ENCODE measurements at regions not wholly inside any gene's neighbourhood (a gene's known extent, or its start where the extent isn't known, plus 50 kb on each side); places are given as distances from the start of the nearest gene placed in this dataset.
"Not testable (repeated sequence)": the region's sequence is repeated elsewhere in the genome, so short reads cannot be mapped to it uniquely, and the experiment has no call there.

GRCh38 chr12:63445224-63445880 lies 222.9 kb downstream of the DPY19L2 start:
- CTCF ChIA-PET, result no interaction called here
- H3K36me3 Mint-ChIP-seq (ENCODE audit: insufficient read depth, unreplicated experiment), result no peaks in the 10 kb centered on the region
- intact Hi-C loops (cut with micrococcal nuclease; ENCODE audit: unreplicated experiment), result no loop called here
- DNase-seq, result no peak
- H3K9me3 ChIP-seq, result no peaks in the 10 kb centered on the region
- H3K4me3 ChIP-seq (ENCODE audit: low read depth, low read length), result no peak overlapping the region
- no peak overlapping the region for H3K4me3 Mint-ChIP-seq (ENCODE audit: unreplicated experiment)
- H3K27ac Mint-ChIP-seq (ENCODE audit: unreplicated experiment), result no peak overlapping the region
- H3K9me3 Mint-ChIP-seq (ENCODE audit: unreplicated experiment), result no peaks in the 10 kb centered on the region
- TF ChIP-seq, protein P1, sequence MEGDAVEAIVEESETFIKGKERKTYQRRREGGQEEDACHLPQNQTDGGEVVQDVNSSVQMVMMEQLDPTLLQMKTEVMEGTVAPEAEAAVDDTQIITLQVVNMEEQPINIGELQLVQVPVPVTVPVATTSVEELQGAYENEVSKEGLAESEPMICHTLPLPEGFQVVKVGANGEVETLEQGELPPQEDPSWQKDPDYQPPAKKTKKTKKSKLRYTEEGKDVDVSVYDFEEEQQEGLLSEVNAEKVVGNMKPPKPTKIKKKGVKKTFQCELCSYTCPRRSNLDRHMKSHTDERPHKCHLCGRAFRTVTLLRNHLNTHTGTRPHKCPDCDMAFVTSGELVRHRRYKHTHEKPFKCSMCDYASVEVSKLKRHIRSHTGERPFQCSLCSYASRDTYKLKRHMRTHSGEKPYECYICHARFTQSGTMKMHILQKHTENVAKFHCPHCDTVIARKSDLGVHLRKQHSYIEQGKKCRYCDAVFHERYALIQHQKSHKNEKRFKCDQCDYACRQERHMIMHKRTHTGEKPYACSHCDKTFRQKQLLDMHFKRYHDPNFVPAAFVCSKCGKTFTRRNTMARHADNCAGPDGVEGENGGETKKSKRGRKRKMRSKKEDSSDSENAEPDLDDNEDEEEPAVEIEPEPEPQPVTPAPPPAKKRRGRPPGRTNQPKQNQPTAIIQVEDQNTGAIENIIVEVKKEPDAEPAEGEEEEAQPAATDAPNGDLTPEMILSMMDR (IDR thresholded peaks at IDR 0.05; ENCODE audit: insufficient read depth in 1 of 2, low read depth in 1 of 2, low read length in 1 of 2, severe bottlenecking in 1 of 2, unreplicated experiment in 1 of 2), result no peak
- H3K36me3 ChIP-seq (ENCODE audit: control insufficient read depth, insufficient read depth, low read length), result no peaks in the 10 kb centered on the region
- H3K4me1 ChIP-seq, result no peaks in the 10 kb centered on the region; the same call in 1 of the 2 replicates
- H3K27me3 Mint-ChIP-seq (ENCODE audit: insufficient read depth, unreplicated experiment), result peaks cover 12% of the 10 kb centered on the region
- H3K27me3 ChIP-seq (replicated peaks; ENCODE audit: control insufficient read depth, insufficient read depth, low read length), result no peaks in the 10 kb centered on the region; the same call in 1 of the 2 replicates
- BruUV-seq (replicated peaks), result no TSS peak
- POLR2A ChIA-PET, result no interaction called here
- no peaks in the 10 kb centered on the region for H3K4me1 Mint-ChIP-seq (ENCODE audit: low read depth, unreplicated experiment)

GRCh38 chr12:63440048-63440447 lies 228.2 kb downstream of the DPY19L2 start:
- BruUV-seq (replicated peaks), result no TSS peak

DNA sequence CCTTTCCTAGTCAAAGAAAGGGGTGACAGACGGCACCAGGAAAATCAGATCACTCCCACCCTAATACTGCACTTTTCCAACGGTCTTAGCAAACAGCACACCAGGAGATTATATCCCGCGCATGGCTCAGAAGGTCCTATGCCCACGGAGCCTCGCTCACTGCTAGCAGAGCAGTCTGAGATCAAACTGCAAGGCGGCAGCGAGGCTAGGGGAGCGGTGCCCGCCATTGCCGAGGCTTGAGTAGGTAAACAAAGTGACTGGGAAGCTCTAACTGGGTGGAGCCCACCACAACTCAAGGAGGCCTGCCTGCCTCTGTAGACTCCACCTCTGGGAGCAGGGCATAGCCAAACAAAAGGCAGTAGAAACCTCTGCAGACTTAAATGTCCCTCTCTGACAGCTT lies 233.9 kb downstream of the DPY19L2 start:
- H3K9me3 Mint-ChIP-seq (ENCODE audit: unreplicated experiment), result peaks cover 10% of the 10 kb centered on the region
- H3K4me1 Mint-ChIP-seq (ENCODE audit: low read depth, unreplicated experiment); BruUV-seq (replicated peaks); DNase-seq; H3K27ac Mint-ChIP-seq (ENCODE audit: unreplicated experiment); H3K4me3 ChIP-seq (ENCODE audit: low read depth, low read length); H3K4me3 Mint-ChIP-seq (ENCODE audit: unreplicated experiment); H3K36me3 Mint-ChIP-seq (ENCODE audit: insufficient read depth, unreplicated experiment); H3K27me3 Mint-ChIP-seq (ENCODE audit: insufficient read depth, unreplicated experiment); H3K9me3 ChIP-seq; H3K4me1 ChIP-seq; POLR2A ChIA-PET; H3K27me3 ChIP-seq (replicated peaks; ENCODE audit: control insufficient read depth, insufficient read depth, low read length); H3K36me3 ChIP-seq (ENCODE audit: control insufficient read depth, insufficient read depth, low read length); intact Hi-C loops (cut with micrococcal nuclease; ENCODE audit: unreplicated experiment); CTCF ChIA-PET: not testable (repeated sequence)

More at GRCh38 chr12:63440048-63440447, 228.2 kb downstream of the DPY19L2 start:
- no peak for DNase-seq
- TF ChIP-seq, protein P1 (IDR thresholded peaks at IDR 0.05; ENCODE audit: insufficient read depth in 1 of 2, low read depth in 1 of 2, low read length in 1 of 2, severe bottlenecking in 1 of 2, unreplicated experiment in 1 of 2), result no peak
- no peaks in the 10 kb centered on the region for H3K9me3 Mint-ChIP-seq (ENCODE audit: unreplicated experiment)
- ChIA-PET CTCF (no interaction called here), POLR2A (no interaction called here)
- H3K27me3 Mint-ChIP-seq (ENCODE audit: insufficient read depth, unreplicated experiment), result peaks cover 13% of the 10 kb centered on the region
- H3K36me3 ChIP-seq (ENCODE audit: control insufficient read depth, insufficient read depth, low read length), result no peaks in the 10 kb centered on the region
- H3K4me3 ChIP-seq (ENCODE audit: low read depth, low read length), result no peak overlapping the region
- H3K9me3 ChIP-seq, result no peaks in the 10 kb centered on the region
- H3K36me3 Mint-ChIP-seq (ENCODE audit: insufficient read depth, unreplicated experiment), result no peaks in the 10 kb centered on the region
- H3K4me1 ChIP-seq, result no peaks in the 10 kb centered on the region
- H3K4me3 Mint-ChIP-seq (ENCODE audit: unreplicated experiment), result no peak overlapping the region
- H3K27me3 ChIP-seq (replicated peaks; ENCODE audit: control insufficient read depth, insufficient read depth, low read length), result no peaks in the 10 kb centered on the region; the same call in 1 of the 2 replicates
- H3K4me1 Mint-ChIP-seq (ENCODE audit: low read depth, unreplicated experiment), result no peaks in the 10 kb centered on the region
- no peak overlapping the region for H3K27ac Mint-ChIP-seq (ENCODE audit: unreplicated experiment)
- intact Hi-C loops (cut with micrococcal nuclease; ENCODE audit: unreplicated experiment), result no loop called here

- H3K36me3 ChIP-seq (ENCODE audit: control insufficient read depth, insufficient read depth, low read length); H3K4me3 Mint-ChIP-seq (ENCODE audit: unreplicated experiment); DNase-seq; H3K4me1 Mint-ChIP-seq (ENCODE audit: low read depth, unreplicated experiment); H3K4me1 ChIP-seq; intact Hi-C loops (cut with micrococcal nuclease; ENCODE audit: unreplicated experiment); BruUV-seq (replicated peaks); H3K27ac Mint-ChIP-seq (ENCODE audit: unreplicated experiment); H3K27me3 Mint-ChIP-seq (ENCODE audit: insufficient read depth, unreplicated experiment); POLR2A ChIA-PET; CTCF ChIA-PET; H3K9me3 ChIP-seq; H3K9me3 Mint-ChIP-seq (ENCODE audit: unreplicated experiment); H3K36me3 Mint-ChIP-seq (ENCODE audit: insufficient read depth, unreplicated experiment); H3K27me3 ChIP-seq (replicated peaks; ENCODE audit: control insufficient read depth, insufficient read depth, low read length); H3K4me3 ChIP-seq (ENCODE audit: low read depth, low read length): not testable (repeated sequence)
Observed at GRCh38 chr12:63427969-63428368, 240.3 kb downstream of the DPY19L2 start.

GRCh38 chr12:63427029-63427428 lies 241.3 kb downstream of the DPY19L2 start:
- POLR2A ChIA-PET; H3K27me3 Mint-ChIP-seq (ENCODE audit: insufficient read depth, unreplicated experiment); H3K9me3 ChIP-seq; intact Hi-C loops (cut with micrococcal nuclease; ENCODE audit: unreplicated experiment); H3K9me3 Mint-ChIP-seq (ENCODE audit: unreplicated experiment); H3K27me3 ChIP-seq (replicated peaks; ENCODE audit: control insufficient read depth, insufficient read depth, low read length); H3K36me3 ChIP-seq (ENCODE audit: control insufficient read depth, insufficient read depth, low read length); H3K4me3 ChIP-seq (ENCODE audit: low read depth, low read length); H3K4me1 Mint-ChIP-seq (ENCODE audit: low read depth, unreplicated experiment); DNase-seq; H3K27ac Mint-ChIP-seq (ENCODE audit: unreplicated experiment); H3K4me1 ChIP-seq; H3K4me3 Mint-ChIP-seq (ENCODE audit: unreplicated experiment); BruUV-seq (replicated peaks); H3K36me3 Mint-ChIP-seq (ENCODE audit: insufficient read depth, unreplicated experiment); CTCF ChIA-PET: not testable (repeated sequence)

Measured in Caco-2 (cell line).